KMS-11 (cell line): ENCODE measurements at regions not wholly inside any gene's neighbourhood (a gene's known extent, or its start where the extent isn't known, plus 50 kb on each side); places are given as distances from the start of the nearest gene placed in this dataset.

Source experiments
- H2AFZ ChIP-seq: fragments of 200-600 bp; sonication (generic); 2 replicates; pipeline ENCODE4 v1.6.1; 2016; ENCODE audit warnings: antibody characterized with exemption, mixed run types, low read depth
- H3K27ac ChIP-seq: fragments of 200-600 bp; sonication (generic); 2 replicates; pipeline ENCODE4 v1.6.1; 2016; ENCODE audit warnings: mild to moderate bottlenecking, mixed run types
- H3K27me3 ChIP-seq: fragments of 200-600 bp; sonication (generic); 2 replicates; pipeline ENCODE4 v1.6.1; 2017; ENCODE audit warnings: mild to moderate bottlenecking, low read depth, mixed run types, moderate library complexity; ENCODE audit not compliant: insufficient read depth
- H3K36me3 ChIP-seq: fragments of 200-600 bp; sonication (generic); 2 replicates; pipeline ENCODE4 v1.6.1; 2017; ENCODE audit warnings: mild to moderate bottlenecking, mixed run types; ENCODE audit not compliant: insufficient read depth
- H3K4me1 ChIP-seq: fragments of 200-600 bp; sonication (generic); 2 replicates; pipeline ENCODE4 v1.6.1; 2016; ENCODE audit warnings: mild to moderate bottlenecking, low read depth, mixed run types; ENCODE audit not compliant: poor library complexity, severe bottlenecking
- H3K4me2 ChIP-seq: fragments of 200-600 bp; sonication (generic); 2 replicates; pipeline ENCODE4 v1.7.0; 2016; ENCODE audit warnings: mild to moderate bottlenecking, mixed run types
- H3K4me3 ChIP-seq: fragments of 200-600 bp; sonication (generic); IDR thresholded peaks from 2 replicates; pipeline ENCODE4 v1.6.1; 2017; ENCODE audit warnings: low read depth, low read length, mixed read lengths; ENCODE audit not compliant: insufficient read depth
- H3K79me2 ChIP-seq: fragments of 200-600 bp; sonication (generic); 2 replicates; pipeline ENCODE4 v1.6.1; 2016; ENCODE audit warnings: low read depth, mixed run types; ENCODE audit not compliant: insufficient read depth
- H3K9ac ChIP-seq: fragments of 200-600 bp; sonication (generic); 2 replicates; pipeline ENCODE4 v1.6.1; 2016; ENCODE audit warnings: mild to moderate bottlenecking, mixed run types
- H4K20me1 ChIP-seq: fragments of 200-600 bp; sonication (generic); 2 replicates; pipeline ENCODE4 v1.6.1; 2016; ENCODE audit warnings: mild to moderate bottlenecking, mixed run types; ENCODE audit not compliant: insufficient read depth
- CTCF ChIP-seq: fragments of 200-600 bp; sonication (generic); conservative IDR thresholded peaks from 2 replicates; pipeline ENCODE4 v1.6.1; 2017; ENCODE audit warnings: low read depth, mild to moderate bottlenecking, antibody characterized with exemption, low read length, moderate library complexity, mixed read lengths

- Histone ChIP-seq H2AFZ (peak overlapping the region; percentile 12; the same call in 1 of the 2 replicates), H3K27ac (no peak overlapping the region), H3K4me3 (no peak overlapping the region), H4K20me1 (no peaks in the 10 kb centered on the region), H3K4me1 (peaks cover 15% of the 10 kb centered on the region), H3K9ac (no peak overlapping the region), H3K36me3 (no peaks in the 10 kb centered on the region), H3K4me2 (peak overlapping the region; percentile 8; the same call in 1 of the 2 replicates), H3K79me2 (no peaks in the 10 kb centered on the region), H3K27me3 (no peaks in the 10 kb centered on the region)
- no peak for TF ChIP-seq CTCF
Observed at GRCh38 chr2:47237375-47238334, 61.3 kb upstream of the CALM2 start.

DNA sequence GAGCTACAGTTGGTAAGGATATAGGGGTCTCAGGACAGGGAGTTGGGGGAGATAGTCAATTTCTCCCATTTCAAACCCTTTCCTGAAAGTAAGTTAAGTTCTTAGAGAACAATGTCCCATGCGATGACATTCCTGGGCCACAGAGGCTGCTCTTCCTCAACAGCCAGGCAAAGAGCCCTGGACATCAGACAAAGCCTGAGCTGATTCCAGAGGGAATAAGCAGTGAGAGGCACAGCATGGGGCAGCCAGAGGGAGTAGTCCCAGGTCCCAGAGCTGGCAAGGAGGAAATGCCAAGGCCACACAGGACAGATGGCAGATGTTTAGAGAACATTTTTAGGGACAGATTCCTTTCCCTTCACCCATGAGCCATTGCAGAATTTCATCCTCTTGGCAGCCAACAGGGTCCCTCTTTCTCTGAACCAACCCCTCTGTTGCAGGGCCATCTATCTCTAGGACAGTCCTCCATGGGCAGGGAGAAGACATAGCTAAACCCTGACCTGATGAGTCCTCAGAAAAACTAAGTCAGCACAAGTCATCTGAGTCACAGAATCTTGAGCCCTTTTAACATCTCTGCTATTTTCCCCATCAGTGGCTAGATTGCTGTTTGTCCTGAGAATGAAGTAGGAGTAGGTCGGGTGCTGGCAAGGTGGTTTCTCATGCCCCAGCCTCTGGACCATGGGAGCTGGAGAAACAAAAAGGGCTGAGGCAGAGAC, 60.3 kb upstream of the CALM2 start:
- Histone ChIP-seq H3K27ac (no peak overlapping the region), H2AFZ (no peak overlapping the region), H3K4me1 (peaks cover 15% of the 10 kb centered on the region)

GRCh38 chr2:47235132-47235531, 58.8 kb upstream of the CALM2 start:
- no peak for TF ChIP-seq CTCF
- H3K4me2 ChIP-seq, result no peak overlapping the region
- H3K27ac ChIP-seq, result no peak overlapping the region
- H3K4me1 ChIP-seq, result peaks cover 15% of the 10 kb centered on the region
- no peaks in the 10 kb centered on the region for H3K36me3 ChIP-seq
- H3K27me3 ChIP-seq, result no peaks in the 10 kb centered on the region
- H3K9ac ChIP-seq, result no peak overlapping the region
- no peak overlapping the region for H3K4me3 ChIP-seq
- H2AFZ ChIP-seq, result no peak overlapping the region
- H4K20me1 ChIP-seq, result no peaks in the 10 kb centered on the region
- H3K79me2 ChIP-seq, result no peaks in the 10 kb centered on the region

More for the DNA sequence above, 60.3 kb upstream of the CALM2 start:
- no peaks in the 10 kb centered on the region for H3K79me2 ChIP-seq
- no peaks in the 10 kb centered on the region for H3K36me3 ChIP-seq
- H3K4me2 ChIP-seq, result no peak overlapping the region
- no peaks in the 10 kb centered on the region for H3K27me3 ChIP-seq
- H3K4me3 ChIP-seq, result no peak overlapping the region
- TF ChIP-seq CTCF, result no peak
- no peaks in the 10 kb centered on the region for H4K20me1 ChIP-seq
- H3K9ac ChIP-seq, result no peak overlapping the region

- Histone ChIP-seq H4K20me1 (no peaks in the 10 kb centered on the region), H3K4me1 (peaks cover 15% of the 10 kb centered on the region), H3K27ac (no peak overlapping the region), H3K36me3 (no peaks in the 10 kb centered on the region), H3K4me2 (no peak overlapping the region), H3K79me2 (no peaks in the 10 kb centered on the region), H3K4me3 (no peak overlapping the region), H2AFZ (no peak overlapping the region), H3K9ac (no peak overlapping the region), H3K27me3 (no peaks in the 10 kb centered on the region)
- TF ChIP-seq CTCF, result no peak
Observed at GRCh38 chr2:47234456-47234855, 58.1 kb upstream of the CALM2 start.
